ENCODE measurements at regions not wholly inside any gene's neighbourhood (a gene's known extent, or its start where the extent isn't known, plus 50 kb on each side); places are given as distances from the start of the nearest gene placed in this dataset.

GRCh38 chr17:20735796-20736195 lies 156.3 kb downstream of the CDRT15L2 start:
- TF ChIP-seq EZH2 (IDR thresholded peaks at IDR 0.05; ENCODE audit: insufficient read depth, poor library complexity, severe bottlenecking) (no peak), EZH2phosphoT487 (IDR thresholded peaks at IDR 0.05; ENCODE audit: insufficient read depth, low read depth) (no peak)

Measured in GM23248 (cell line).